ENCODE measurements at regions not wholly inside any gene's neighbourhood (a gene's known extent, or its start where the extent isn't known, plus 50 kb on each side); places are given as distances from the start of the nearest gene placed in this dataset.

DNA sequence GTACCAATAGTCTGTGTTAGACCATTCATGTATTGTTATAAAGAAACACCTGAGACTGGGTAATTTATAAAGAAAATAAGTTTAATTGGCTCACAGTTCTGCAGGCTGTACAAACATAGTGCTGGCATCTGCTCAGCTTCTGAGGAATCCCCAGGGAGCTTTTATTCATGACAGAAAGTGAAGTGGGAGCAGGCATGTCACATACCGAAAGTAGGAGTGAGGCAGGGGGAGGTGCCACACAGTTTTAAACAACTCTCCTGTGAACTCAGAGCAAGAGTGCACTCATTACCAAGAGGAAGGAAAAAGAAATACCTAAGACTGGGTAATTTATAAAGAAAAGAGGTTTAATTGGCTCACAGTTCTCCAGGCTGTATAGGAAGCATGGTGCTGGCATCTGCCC lies 591.2 kb downstream of the PPP4R3C start:
- H3K36me3 Mint-ChIP-seq (ENCODE audit: low read depth) = no peaks in the 10 kb centered on the region
- WGBS, 2 experiments (ENCODE audit: insufficient coverage in 1 of 2, insufficient read length in 1 of 2) = 86% methylated on average over 1 of the region's 1 CpG; no CpG with 5 or more reads in 1 of the 2 experiments
- no peak overlapping the region for H3K4me3 Mint-ChIP-seq
- peaks cover 58% of the 10 kb centered on the region for H3K9me3 Mint-ChIP-seq
- no peak for DNase-seq
- TF ChIP-seq, protein P1, sequence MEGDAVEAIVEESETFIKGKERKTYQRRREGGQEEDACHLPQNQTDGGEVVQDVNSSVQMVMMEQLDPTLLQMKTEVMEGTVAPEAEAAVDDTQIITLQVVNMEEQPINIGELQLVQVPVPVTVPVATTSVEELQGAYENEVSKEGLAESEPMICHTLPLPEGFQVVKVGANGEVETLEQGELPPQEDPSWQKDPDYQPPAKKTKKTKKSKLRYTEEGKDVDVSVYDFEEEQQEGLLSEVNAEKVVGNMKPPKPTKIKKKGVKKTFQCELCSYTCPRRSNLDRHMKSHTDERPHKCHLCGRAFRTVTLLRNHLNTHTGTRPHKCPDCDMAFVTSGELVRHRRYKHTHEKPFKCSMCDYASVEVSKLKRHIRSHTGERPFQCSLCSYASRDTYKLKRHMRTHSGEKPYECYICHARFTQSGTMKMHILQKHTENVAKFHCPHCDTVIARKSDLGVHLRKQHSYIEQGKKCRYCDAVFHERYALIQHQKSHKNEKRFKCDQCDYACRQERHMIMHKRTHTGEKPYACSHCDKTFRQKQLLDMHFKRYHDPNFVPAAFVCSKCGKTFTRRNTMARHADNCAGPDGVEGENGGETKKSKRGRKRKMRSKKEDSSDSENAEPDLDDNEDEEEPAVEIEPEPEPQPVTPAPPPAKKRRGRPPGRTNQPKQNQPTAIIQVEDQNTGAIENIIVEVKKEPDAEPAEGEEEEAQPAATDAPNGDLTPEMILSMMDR (conservative IDR thresholded peaks at IDR 0.05) = no peak
- no peak overlapping the region for H3K27ac Mint-ChIP-seq
- H3K27ac ChIP-seq (ENCODE audit: low read depth, low read length) = no peak overlapping the region
- no peaks in the 10 kb centered on the region for H3K36me3 ChIP-seq (ENCODE audit: control insufficient read depth, insufficient read depth, low read length)
- no peaks in the 10 kb centered on the region for H3K27me3 ChIP-seq (ENCODE audit: control insufficient read depth, insufficient read depth, low read length, poor library complexity, severe bottlenecking)
- H3K4me1 Mint-ChIP-seq = no peaks in the 10 kb centered on the region
- H3K9me3 ChIP-seq (ENCODE audit: control insufficient read depth, low read length) = peaks cover 17% of the 10 kb centered on the region
- no peak overlapping the region for H3K9ac ChIP-seq (ENCODE audit: extremely low read depth, low read length, poor library complexity, severe bottlenecking)
- no peak overlapping the region for H3K4me3 ChIP-seq (ENCODE audit: low read length)
- H3K4me1 ChIP-seq (ENCODE audit: control insufficient read depth, insufficient read depth, low read length) = no peaks in the 10 kb centered on the region
- no peaks in the 10 kb centered on the region for H3K27me3 Mint-ChIP-seq (ENCODE audit: insufficient read depth)

DNA sequence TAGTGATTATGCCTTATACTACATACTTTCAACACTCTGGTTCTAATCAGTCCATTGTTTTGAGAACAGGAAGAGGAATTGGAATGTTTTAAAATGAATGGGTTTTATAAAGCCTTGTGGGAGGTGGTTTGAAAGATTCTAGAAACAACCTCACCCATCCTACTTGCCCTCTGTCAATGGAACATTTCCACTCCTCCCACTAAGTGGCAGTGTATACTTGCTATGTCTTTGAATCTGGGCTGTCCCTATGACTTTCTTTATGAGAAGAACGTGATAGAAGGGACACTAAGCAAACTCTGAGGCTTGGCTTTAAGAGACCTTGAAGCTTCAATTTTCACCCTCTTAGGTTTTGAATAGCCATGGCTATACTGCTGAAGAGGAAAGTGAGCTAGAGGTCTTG lies 611.2 kb downstream of the PPP4R3C start:
- Mint-ChIP-seq H3K4me1 (no peaks in the 10 kb centered on the region), H3K27me3 (ENCODE audit: insufficient read depth) (no peaks in the 10 kb centered on the region), H3K27ac (no peak overlapping the region), H3K4me3 (no peak overlapping the region), H3K9me3 (peaks cover 13% of the 10 kb centered on the region), H3K36me3 (ENCODE audit: low read depth) (no peaks in the 10 kb centered on the region)
- no peak for DNase-seq
- Histone ChIP-seq H3K27me3 (ENCODE audit: control insufficient read depth, insufficient read depth, low read length, poor library complexity, severe bottlenecking) (no peaks in the 10 kb centered on the region), H3K27ac (ENCODE audit: low read depth, low read length) (no peak overlapping the region), H3K4me1 (ENCODE audit: control insufficient read depth, insufficient read depth, low read length) (no peaks in the 10 kb centered on the region), H3K9me3 (ENCODE audit: control insufficient read depth, low read length) (no peaks in the 10 kb centered on the region), H3K9ac (ENCODE audit: extremely low read depth, low read length, poor library complexity, severe bottlenecking) (no peak overlapping the region), H3K36me3 (ENCODE audit: control insufficient read depth, insufficient read depth, low read length) (no peaks in the 10 kb centered on the region), H3K4me3 (ENCODE audit: low read length) (no peak overlapping the region)
- TF ChIP-seq, protein P1 (conservative IDR thresholded peaks at IDR 0.05) = peak; percentile 56
- 0 to 27% methylated on average over 1 of the region's 1 CpG for WGBS, 2 experiments (ENCODE audit: insufficient coverage in 1 of 2, insufficient read length in 1 of 2)

DNA sequence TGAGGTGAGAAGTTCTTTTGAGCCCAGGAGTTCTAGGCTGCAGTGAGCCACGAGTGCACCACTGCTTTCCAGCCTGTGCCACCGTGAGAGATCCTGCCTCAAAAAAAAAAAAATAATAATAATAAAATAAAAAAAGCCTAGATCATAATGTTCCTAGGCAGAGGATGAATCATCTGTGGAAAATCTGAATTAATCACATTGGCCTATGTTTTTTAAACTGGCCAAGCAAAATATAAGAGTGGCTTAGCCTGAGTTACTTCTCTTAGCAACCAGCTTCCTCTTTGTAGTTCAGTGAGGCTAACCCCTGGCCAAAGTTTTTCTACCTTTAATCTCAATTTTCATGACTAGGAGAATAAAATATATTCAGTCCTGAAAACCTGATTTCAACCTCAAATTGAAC lies 614.6 kb downstream of the PPP4R3C start:
- H3K4me1 ChIP-seq (ENCODE audit: control insufficient read depth, insufficient read depth, low read length) = no peaks in the 10 kb centered on the region
- no peak overlapping the region for H3K4me3 Mint-ChIP-seq
- no peaks in the 10 kb centered on the region for H3K9me3 ChIP-seq (ENCODE audit: control insufficient read depth, low read length)
- no peak for DNase-seq
- no peaks in the 10 kb centered on the region for H3K27me3 Mint-ChIP-seq (ENCODE audit: insufficient read depth)
- no peak overlapping the region for H3K4me3 ChIP-seq (ENCODE audit: low read length)
- no peaks in the 10 kb centered on the region for H3K27me3 ChIP-seq (ENCODE audit: control insufficient read depth, insufficient read depth, low read length, poor library complexity, severe bottlenecking)
- H3K27ac ChIP-seq (ENCODE audit: low read depth, low read length) = no peak overlapping the region
- H3K36me3 Mint-ChIP-seq (ENCODE audit: low read depth) = no peaks in the 10 kb centered on the region
- H3K4me1 Mint-ChIP-seq = no peaks in the 10 kb centered on the region
- TF ChIP-seq, protein P1 (conservative IDR thresholded peaks at IDR 0.05) = no peak
- WGBS, 2 experiments (ENCODE audit: insufficient coverage in 1 of 2, insufficient read length in 1 of 2) = 100% methylated on average over 1 of the region's 2 CpGs; no CpG with 5 or more reads in 1 of the 2 experiments
- H3K27ac Mint-ChIP-seq = no peak overlapping the region
- peaks cover 22% of the 10 kb centered on the region for H3K9me3 Mint-ChIP-seq
- no peak overlapping the region for H3K9ac ChIP-seq (ENCODE audit: extremely low read depth, low read length, poor library complexity, severe bottlenecking)
- no peaks in the 10 kb centered on the region for H3K36me3 ChIP-seq (ENCODE audit: control insufficient read depth, insufficient read depth, low read length)

Measured in endodermal cell (in vitro differentiated cells).